Mesenchymal stem cell (in vitro differentiated cells and primary cell): ENCODE measurements at regions not wholly inside any gene's neighbourhood (a gene's known extent, or its start where the extent isn't known, plus 50 kb on each side); places are given as distances from the start of the nearest gene placed in this dataset.

ENCODE experiments used
- DNase-seq: peaks from one replicate; pipeline ENCODE4 v3.0.0-alpha.2; 2013
- H2AFZ ChIP-seq: one replicate; pipeline ENCODE4 v1.6.1; 2013; ENCODE audit warnings: low read depth, mild to moderate bottlenecking, control low read depth, inconsistent platforms, low read length, moderate library complexity
- H2AK5ac ChIP-seq: 2 replicates; pipeline ENCODE4 v1.6.1; 2013; ENCODE audit warnings: low read length, moderate library complexity, mild to moderate bottlenecking, inconsistent platforms; ENCODE audit not compliant: severe bottlenecking
- H2BK120ac ChIP-seq: one replicate; pipeline ENCODE4 v1.6.1; 2013; ENCODE audit warnings: low read depth, mild to moderate bottlenecking, inconsistent platforms, low read length, moderate library complexity
- H2BK12ac ChIP-seq, 2 experiments: one replicate each; pipeline ENCODE4 v1.6.1; 2013; ENCODE audit warnings: inconsistent platforms in 2 of 2, low read length in 2 of 2, mild to moderate bottlenecking in 2 of 2, moderate library complexity in 2 of 2, control low read depth in 1 of 2
- H2BK15ac ChIP-seq: one replicate; pipeline ENCODE4 v1.6.1; 2013; ENCODE audit warnings: mild to moderate bottlenecking, low read depth, inconsistent platforms; ENCODE audit not compliant: poor library complexity, severe bottlenecking
- H2BK5ac ChIP-seq: 2 replicates; pipeline ENCODE4 v1.6.1; 2013; ENCODE audit warnings: low read depth, mild to moderate bottlenecking, low read length, control low read depth, inconsistent platforms; ENCODE audit not compliant: poor library complexity, severe bottlenecking
- H3K14ac ChIP-seq, 2 experiments: one replicate each; pipeline ENCODE4 v1.6.1; 2013; ENCODE audit warnings: inconsistent platforms in 2 of 2, low read length in 2 of 2, control low read depth in 1 of 2, mild to moderate bottlenecking in 1 of 2, moderate library complexity in 1 of 2
- H3K18ac ChIP-seq, 2 experiments: one replicate each; pipeline ENCODE4 v1.6.1; 2013; ENCODE audit warnings: inconsistent platforms in 2 of 2, low read length in 2 of 2, control low read depth in 1 of 2, low read depth in 1 of 2, mild to moderate bottlenecking in 1 of 2
- H3K23ac ChIP-seq, 2 experiments: one replicate each; pipeline ENCODE4 v1.6.1; 2013; ENCODE audit warnings: inconsistent platforms in 2 of 2, low read length in 2 of 2, mild to moderate bottlenecking in 2 of 2, moderate library complexity in 2 of 2, control low read depth in 1 of 2
- H3K27ac ChIP-seq: 2 replicates; pipeline ENCODE4 v1.5.1; 2013; ENCODE audit warnings: mild to moderate bottlenecking, moderate library complexity, low read length, control low read depth, inconsistent platforms; ENCODE audit not compliant: poor library complexity, severe bottlenecking
- H3K27me3 ChIP-seq, 2 experiments: 2 replicates each; pipeline versions ENCODE4 v1.6.1 to v1.7.0; 2013; ENCODE audit warnings: low read length in 2 of 2, mild to moderate bottlenecking in 2 of 2, moderate library complexity in 2 of 2, control low read depth in 1 of 2, inconsistent platforms in 1 of 2; ENCODE audit not compliant: control insufficient read depth in 1 of 2, insufficient read depth in 1 of 2
- H3K36me3 ChIP-seq, 2 experiments: 2 replicates each; pipeline versions ENCODE4 v1.6.1 to v1.7.0; 2013; ENCODE audit warnings: low read length in 2 of 2, control low read depth in 1 of 2, inconsistent platforms in 1 of 2, low read depth in 1 of 2, mild to moderate bottlenecking in 1 of 2; ENCODE audit not compliant: insufficient read depth in 2 of 2, control insufficient read depth in 1 of 2
- H3K4ac ChIP-seq, 2 experiments: one replicate each; pipeline ENCODE4 v1.6.1; 2013; ENCODE audit warnings: inconsistent platforms in 2 of 2, low read length in 2 of 2, mild to moderate bottlenecking in 2 of 2, moderate library complexity in 2 of 2, control low read depth in 1 of 2, low read depth in 1 of 2
- H3K4me1 ChIP-seq: 2 replicates; pipeline ENCODE4 v1.6.1; 2013; ENCODE audit warnings: low read depth, low read length, control low read depth; ENCODE audit not compliant: control insufficient read depth, insufficient read depth
- H3K4me2 ChIP-seq: 2 replicates; pipeline ENCODE4 v1.6.1; 2013; ENCODE audit warnings: low read length, mild to moderate bottlenecking, inconsistent platforms; ENCODE audit not compliant: poor library complexity, severe bottlenecking
- H3K4me3 ChIP-seq, 2 experiments: 2 replicates each; pipeline versions ENCODE4 v1.5.1 to v1.7.0; 2013; ENCODE audit warnings: low read length in 2 of 2, mild to moderate bottlenecking in 2 of 2, control low read depth in 1 of 2, low read depth in 1 of 2; ENCODE audit not compliant: insufficient read depth in 1 of 2
- H3K79me1 ChIP-seq: replicated peaks from 2 replicates; pipeline ENCODE4 v1.6.1; 2013; ENCODE audit warnings: mild to moderate bottlenecking, control low read depth, low read length, inconsistent platforms; ENCODE audit not compliant: poor library complexity, severe bottlenecking
- H3K9ac ChIP-seq: 2 replicates; pipeline ENCODE4 v1.7.0; 2013; ENCODE audit warnings: mild to moderate bottlenecking, low read length, moderate library complexity
- H3K9me3 ChIP-seq: 2 replicates; pipeline ENCODE4 v1.7.0; 2013; ENCODE audit warnings: mild to moderate bottlenecking, low read length; ENCODE audit not compliant: control insufficient read depth
- H4K8ac ChIP-seq: one replicate; pipeline ENCODE4 v1.6.1; 2013; ENCODE audit warnings: inconsistent platforms, mild to moderate bottlenecking, low read length, moderate library complexity
- H4K91ac ChIP-seq: one replicate; pipeline ENCODE4 v1.6.1; 2013; ENCODE audit warnings: mild to moderate bottlenecking, low read length, inconsistent platforms
- WGBS: methylation state at CpG from one replicate; pipeline ENCODE4 v1.1.7; 2013; ENCODE audit warnings: mixed read lengths; 5-methylcytosine and 5-hydroxymethylcytosine counted together

DNA sequence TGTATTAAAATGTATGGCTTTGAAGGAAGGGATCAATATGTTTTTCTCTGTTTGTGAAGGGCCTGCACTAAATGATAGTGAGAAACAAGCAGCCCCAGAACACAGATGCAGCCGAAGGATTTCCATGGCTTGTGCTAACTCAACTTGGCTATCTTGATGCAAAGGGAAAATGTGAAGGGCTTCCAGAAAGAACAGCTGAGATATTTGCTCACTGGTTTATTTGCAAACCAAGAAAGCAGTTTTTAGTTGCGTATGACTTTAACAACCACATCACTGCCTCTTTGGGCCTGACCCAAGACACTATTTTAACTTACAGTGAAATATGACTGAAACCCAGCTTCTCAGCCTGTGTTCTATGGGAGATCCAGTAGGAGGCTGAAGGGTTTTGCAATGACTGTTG lies 369.9 kb downstream of the SETD4 start:
- Histone ChIP-seq H3K4ac (no peak overlapping the region), H3K4me3 (no peak overlapping the region), H4K91ac (no peak overlapping the region), H3K14ac (no peak overlapping the region), H2BK120ac (no peak overlapping the region), H3K23ac (no peak overlapping the region), H3K79me1 (no peaks in the 10 kb centered on the region), H3K36me3 (no peaks in the 10 kb centered on the region), H3K4me2 (no peak overlapping the region), H3K27me3 (peaks cover 0 to 38% of the 10 kb centered on the region in 2 experiments), H3K18ac (no peak overlapping the region), H3K27ac (no peak overlapping the region), H3K9ac (no peak overlapping the region), H2AFZ (no peak overlapping the region), H2BK15ac (no peak overlapping the region), H3K4me1 (no peaks in the 10 kb centered on the region), H3K9me3 (no peaks in the 10 kb centered on the region), H2BK5ac (no peak overlapping the region), H2BK12ac (no peak overlapping the region), H4K8ac (no peak overlapping the region), H2AK5ac (no peak overlapping the region)
- 100% methylated on average over 2 of the region's 2 CpGs for WGBS
- no peak for DNase-seq

DNA sequence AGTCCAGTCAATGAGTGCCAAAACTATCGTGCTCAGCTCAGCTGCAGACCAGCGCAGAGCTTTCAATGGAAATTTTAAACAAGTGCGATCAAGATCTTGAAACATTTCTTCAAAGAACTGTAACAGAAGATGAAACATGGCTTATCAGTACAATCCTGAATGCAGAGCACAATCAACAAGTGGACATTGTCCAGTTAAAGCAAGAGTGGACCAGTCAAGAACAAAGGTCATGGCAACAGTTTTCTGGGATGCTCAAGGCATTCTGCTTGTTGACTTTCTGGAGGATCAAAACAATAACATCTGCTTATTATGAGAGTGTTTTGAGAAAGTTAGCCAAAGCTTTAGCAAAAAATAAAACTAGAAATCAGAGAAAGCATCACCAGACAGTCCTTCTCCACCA lies 374.2 kb downstream of the SETD4 start:
- Histone ChIP-seq H3K23ac (no peak overlapping the region), H3K14ac (no peak overlapping the region), H3K4me1 (no peaks in the 10 kb centered on the region), H3K9me3 (no peaks in the 10 kb centered on the region), H2AFZ (no peak overlapping the region), H3K79me1 (no peaks in the 10 kb centered on the region), H3K9ac (no peak overlapping the region), H3K27me3 (peaks cover 0 to 27% of the 10 kb centered on the region in 2 experiments), H3K4me2 (no peak overlapping the region), H2BK15ac (no peak overlapping the region), H3K36me3 (no peaks in the 10 kb centered on the region), H2AK5ac (no peak overlapping the region), H3K27ac (no peak overlapping the region), H3K18ac (no peak overlapping the region), H2BK5ac (no peak overlapping the region), H3K4ac (no peak overlapping the region), H4K91ac (no peak overlapping the region), H4K8ac (no peak overlapping the region), H2BK120ac (no peak overlapping the region), H2BK12ac (no peak overlapping the region), H3K4me3 (no peak overlapping the region)
- 77% methylated on average over 3 of the region's 3 CpGs for WGBS
- no peak for DNase-seq

DNA sequence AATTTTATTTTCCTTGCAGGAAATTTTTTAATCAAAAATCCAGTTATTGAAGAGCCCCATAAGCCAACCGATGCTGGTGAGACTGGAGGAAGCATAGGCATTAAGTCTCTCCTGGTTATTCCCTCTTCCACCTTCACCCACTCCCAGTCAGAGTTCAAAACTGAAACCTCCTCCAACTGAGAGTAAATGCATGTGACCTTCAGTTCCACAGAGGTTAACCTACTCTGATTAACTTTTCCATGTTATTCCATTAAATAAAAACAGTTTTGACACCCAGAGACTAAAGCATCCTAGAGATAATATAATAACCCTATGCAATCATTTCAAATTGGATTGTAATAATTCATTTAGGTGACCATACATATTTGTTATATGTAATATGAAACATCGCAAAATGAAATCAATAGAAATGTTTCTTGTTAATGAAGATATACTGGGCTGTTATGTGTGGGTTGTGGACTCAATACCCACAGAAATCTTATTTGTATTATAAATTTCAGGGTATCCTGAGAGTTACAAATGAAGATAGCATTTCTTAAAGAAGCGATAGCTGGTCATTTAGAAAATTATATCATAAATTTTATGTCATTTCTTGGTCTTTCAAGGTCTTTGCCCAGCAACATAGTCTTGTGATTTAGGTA lies 376.5 kb downstream of the SETD4 start:
- Histone ChIP-seq H2BK120ac (no peak overlapping the region), H3K4ac (no peak overlapping the region), H2BK15ac (no peak overlapping the region), H3K4me1 (no peaks in the 10 kb centered on the region), H3K14ac (no peak overlapping the region), H2BK5ac (no peak overlapping the region), H3K27me3 (peaks cover 0 to 22% of the 10 kb centered on the region in 2 experiments), H2BK12ac (no peak overlapping the region), H3K4me3 (no peak overlapping the region), H2AK5ac (no peak overlapping the region), H3K36me3 (no peaks in the 10 kb centered on the region), H3K23ac (no peak overlapping the region), H3K9ac (no peak overlapping the region), H3K4me2 (no peak overlapping the region), H4K91ac (no peak overlapping the region), H4K8ac (no peak overlapping the region), H3K79me1 (no peaks in the 10 kb centered on the region), H3K18ac (no peak overlapping the region), H2AFZ (no peak overlapping the region), H3K9me3 (no peaks in the 10 kb centered on the region), H3K27ac (no peak overlapping the region)
- WGBS: 89% methylated on average over 1 of the region's 3 CpGs
- DNase-seq: no peak

DNA sequence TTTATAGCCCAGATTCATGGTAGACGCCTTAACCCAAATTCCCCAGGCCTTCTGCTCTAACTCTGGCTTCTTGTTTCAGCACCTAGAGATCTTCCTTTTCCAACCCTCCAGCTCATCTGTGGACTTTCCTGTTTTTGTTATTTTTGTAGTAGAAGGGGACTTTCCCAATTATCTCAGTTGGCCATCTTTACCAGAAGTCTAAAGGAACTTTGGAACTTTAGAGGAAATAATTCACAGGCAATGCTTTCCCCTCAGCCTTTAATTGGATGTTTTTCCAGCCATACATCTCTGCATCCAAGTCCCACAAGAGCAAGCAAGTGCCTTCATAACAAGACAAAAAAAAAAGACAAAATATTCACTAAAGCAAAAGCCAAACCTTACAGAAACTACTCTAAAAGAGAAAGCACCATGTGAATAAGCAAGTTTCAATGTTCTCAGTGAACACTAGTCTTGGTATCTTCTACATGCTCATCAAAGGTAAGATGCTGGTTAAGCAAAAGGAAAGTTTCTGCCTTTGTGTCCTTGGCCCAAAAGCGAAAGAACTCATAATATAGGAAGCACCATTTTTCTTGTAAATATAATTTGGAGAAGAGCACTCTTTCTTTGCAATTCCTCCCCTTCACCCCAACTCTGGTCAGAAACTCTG lies 377.3 kb downstream of the SETD4 start:
- Histone ChIP-seq H3K18ac (no peak overlapping the region), H3K27me3 (peaks cover 0 to 20% of the 10 kb centered on the region in 2 experiments), H3K27ac (no peak overlapping the region), H2BK15ac (no peak overlapping the region), H2AFZ (no peak overlapping the region), H3K4me1 (no peaks in the 10 kb centered on the region), H3K4me2 (no peak overlapping the region), H3K79me1 (no peaks in the 10 kb centered on the region), H2AK5ac (no peak overlapping the region), H2BK5ac (no peak overlapping the region), H4K91ac (no peak overlapping the region), H3K9me3 (no peaks in the 10 kb centered on the region), H3K36me3 (no peaks in the 10 kb centered on the region), H3K9ac (no peak overlapping the region), H2BK12ac (no peak overlapping the region), H4K8ac (no peak overlapping the region), H3K23ac (no peak overlapping the region), H3K4ac (no peak overlapping the region), H3K4me3 (no peak overlapping the region), H2BK120ac (no peak overlapping the region), H3K14ac (no peak overlapping the region)
- DNase-seq: no peak
- 89% methylated on average over 1 of the region's 2 CpGs for WGBS
